ENCODE measurements at regions not wholly inside any gene's neighbourhood (a gene's known extent, or its start where the extent isn't known, plus 50 kb on each side); places are given as distances from the start of the nearest gene placed in this dataset.

GRCh38 chr6:1099264-1099663 lies 212.6 kb upstream of the FOXQ1 start (continued):
- no peak for TF ChIP-seq CBFB (IDR thresholded peaks at IDR 0.05; ENCODE audit: low read depth)
- TF ChIP-seq, protein P1, sequence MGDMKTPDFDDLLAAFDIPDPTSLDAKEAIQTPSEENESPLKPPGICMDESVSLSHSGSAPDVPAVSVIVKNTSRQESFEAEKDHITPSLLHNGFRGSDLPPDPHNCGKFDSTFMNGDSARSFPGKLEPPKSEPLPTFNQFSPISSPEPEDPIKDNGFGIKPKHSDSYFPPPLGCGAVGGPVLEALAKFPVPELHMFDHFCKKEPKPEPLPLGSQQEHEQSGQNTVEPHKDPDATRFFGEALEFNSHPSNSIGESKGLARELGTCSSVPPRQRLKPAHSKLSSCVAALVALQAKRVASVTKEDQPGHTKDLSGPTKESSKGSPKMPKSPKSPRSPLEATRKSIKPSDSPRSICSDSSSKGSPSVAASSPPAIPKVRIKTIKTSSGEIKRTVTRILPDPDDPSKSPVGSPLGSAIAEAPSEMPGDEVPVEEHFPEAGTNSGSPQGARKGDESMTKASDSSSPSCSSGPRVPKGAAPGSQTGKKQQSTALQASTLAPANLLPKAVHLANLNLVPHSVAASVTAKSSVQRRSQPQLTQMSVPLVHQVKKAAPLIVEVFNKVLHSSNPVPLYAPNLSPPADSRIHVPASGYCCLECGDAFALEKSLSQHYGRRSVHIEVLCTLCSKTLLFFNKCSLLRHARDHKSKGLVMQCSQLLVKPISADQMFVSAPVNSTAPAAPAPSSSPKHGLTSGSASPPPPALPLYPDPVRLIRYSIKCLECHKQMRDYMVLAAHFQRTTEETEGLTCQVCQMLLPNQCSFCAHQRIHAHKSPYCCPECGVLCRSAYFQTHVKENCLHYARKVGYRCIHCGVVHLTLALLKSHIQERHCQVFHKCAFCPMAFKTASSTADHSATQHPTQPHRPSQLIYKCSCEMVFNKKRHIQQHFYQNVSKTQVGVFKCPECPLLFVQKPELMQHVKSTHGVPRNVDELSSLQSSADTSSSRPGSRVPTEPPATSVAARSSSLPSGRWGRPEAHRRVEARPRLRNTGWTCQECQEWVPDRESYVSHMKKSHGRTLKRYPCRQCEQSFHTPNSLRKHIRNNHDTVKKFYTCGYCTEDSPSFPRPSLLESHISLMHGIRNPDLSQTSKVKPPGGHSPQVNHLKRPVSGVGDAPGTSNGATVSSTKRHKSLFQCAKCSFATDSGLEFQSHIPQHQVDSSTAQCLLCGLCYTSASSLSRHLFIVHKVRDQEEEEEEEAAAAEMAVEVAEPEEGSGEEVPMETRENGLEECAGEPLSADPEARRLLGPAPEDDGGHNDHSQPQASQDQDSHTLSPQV (IDR thresholded peaks at IDR 0.05) = no peak
- TF ChIP-seq ZNF217 (IDR thresholded peaks at IDR 0.05) = no peak
- no peak for TF ChIP-seq KDM1A (IDR thresholded peaks at IDR 0.05; ENCODE audit: borderline replicate concordance)
- TF ChIP-seq NFIC (IDR thresholded peaks at IDR 0.05; ENCODE audit: low read depth, low read length) = no peak
- TF ChIP-seq TCF3 (IDR thresholded peaks at IDR 0.05; ENCODE audit: borderline replicate concordance, insufficient read depth, low read depth, low read length) = no peak
- no peak for TF ChIP-seq EZH2 (IDR thresholded peaks at IDR 0.05; ENCODE audit: borderline replicate concordance, control insufficient read depth, low read depth, low read length)
- TF ChIP-seq BCL11A (IDR thresholded peaks at IDR 0.05; ENCODE audit: low read depth, low read length) = no peak
- TF ChIP-seq RB1 (IDR thresholded peaks at IDR 0.05; ENCODE audit: borderline replicate concordance) = no peak

All from GM12878 (cell line).